Suprapubic skin (tissue), 4 donors: ENCODE measurements at regions not wholly inside any gene's neighbourhood (a gene's known extent, or its start where the extent isn't known, plus 50 kb on each side); places are given as distances from the start of the nearest gene placed in this dataset.

Experiments used
- EP300 ChIP-seq: sonication (generic); formaldehyde crosslinking; IDR thresholded peaks from one replicate; pipeline ENCODE4 v1.6.1; 2017; ENCODE audit warnings: antibody characterized with exemption
- POLR2A ChIP-seq, 2 donors: fragments of 450-650 bp; IDR thresholded peaks; one replicate each; pipeline ENCODE4 v1.6.1; 2017; ENCODE audit warnings: antibody characterized with exemption in 2 of 2, mild to moderate bottlenecking in 2 of 2, moderate library complexity in 2 of 2
- POLR2AphosphoS5 ChIP-seq, 3 donors: sonication (generic); formaldehyde crosslinking; IDR thresholded peaks; one replicate each; pipeline ENCODE4 v1.6.1; 2017; ENCODE audit warnings: antibody characterized with exemption in 3 of 3
- TF ChIP-seq, protein P1 (sequence below), 2 donors: fragments of 200-600 bp in 1 of 2; fragments of 450-650 bp in 1 of 2; sonication (generic) in 1 of 2; IDR thresholded peaks; one replicate each; pipeline ENCODE4 v1.5.1; 2016 to 2019; ENCODE audit warnings: antibody characterized with exemption in 2 of 2, mild to moderate bottlenecking in 1 of 2, moderate library complexity in 1 of 2

DNA sequence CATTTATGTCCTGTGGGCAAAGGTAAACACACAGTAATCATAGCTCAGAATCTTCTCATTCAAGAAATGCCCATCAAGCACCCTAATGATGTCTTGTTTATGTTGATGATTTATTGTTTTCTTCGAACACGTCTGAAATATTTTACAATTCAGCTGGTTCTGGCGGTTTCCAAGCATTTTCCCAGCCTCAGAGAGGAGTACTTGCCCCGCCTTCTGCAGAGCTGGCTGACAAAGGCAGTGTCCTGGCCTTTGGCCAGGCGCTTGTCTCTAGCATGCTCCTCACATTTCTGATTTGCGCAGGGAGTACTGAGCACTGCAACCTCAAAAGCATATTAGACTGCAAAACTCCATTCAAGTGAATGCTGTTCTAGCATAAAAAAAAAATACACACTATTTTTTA, 314.2 kb upstream of the GNAI1 start:
- TF ChIP-seq, protein P1, sequence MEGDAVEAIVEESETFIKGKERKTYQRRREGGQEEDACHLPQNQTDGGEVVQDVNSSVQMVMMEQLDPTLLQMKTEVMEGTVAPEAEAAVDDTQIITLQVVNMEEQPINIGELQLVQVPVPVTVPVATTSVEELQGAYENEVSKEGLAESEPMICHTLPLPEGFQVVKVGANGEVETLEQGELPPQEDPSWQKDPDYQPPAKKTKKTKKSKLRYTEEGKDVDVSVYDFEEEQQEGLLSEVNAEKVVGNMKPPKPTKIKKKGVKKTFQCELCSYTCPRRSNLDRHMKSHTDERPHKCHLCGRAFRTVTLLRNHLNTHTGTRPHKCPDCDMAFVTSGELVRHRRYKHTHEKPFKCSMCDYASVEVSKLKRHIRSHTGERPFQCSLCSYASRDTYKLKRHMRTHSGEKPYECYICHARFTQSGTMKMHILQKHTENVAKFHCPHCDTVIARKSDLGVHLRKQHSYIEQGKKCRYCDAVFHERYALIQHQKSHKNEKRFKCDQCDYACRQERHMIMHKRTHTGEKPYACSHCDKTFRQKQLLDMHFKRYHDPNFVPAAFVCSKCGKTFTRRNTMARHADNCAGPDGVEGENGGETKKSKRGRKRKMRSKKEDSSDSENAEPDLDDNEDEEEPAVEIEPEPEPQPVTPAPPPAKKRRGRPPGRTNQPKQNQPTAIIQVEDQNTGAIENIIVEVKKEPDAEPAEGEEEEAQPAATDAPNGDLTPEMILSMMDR (IDR thresholded peaks at IDR 0.05), result no peak
- TF ChIP-seq POLR2AphosphoS5 (IDR thresholded peaks at IDR 0.05) (no peak), POLR2A (IDR thresholded peaks at IDR 0.05) (no peak), EP300 (no peak)
